H4 (cell line): ENCODE measurements at regions not wholly inside any gene's neighbourhood (a gene's known extent, or its start where the extent isn't known, plus 50 kb on each side); places are given as distances from the start of the nearest gene placed in this dataset.

Experiments used
- DNase-seq: peaks from one replicate; pipeline ENCODE4 v3.0.0-alpha.2; 2015; ENCODE audit warnings: low spot score

DNA sequence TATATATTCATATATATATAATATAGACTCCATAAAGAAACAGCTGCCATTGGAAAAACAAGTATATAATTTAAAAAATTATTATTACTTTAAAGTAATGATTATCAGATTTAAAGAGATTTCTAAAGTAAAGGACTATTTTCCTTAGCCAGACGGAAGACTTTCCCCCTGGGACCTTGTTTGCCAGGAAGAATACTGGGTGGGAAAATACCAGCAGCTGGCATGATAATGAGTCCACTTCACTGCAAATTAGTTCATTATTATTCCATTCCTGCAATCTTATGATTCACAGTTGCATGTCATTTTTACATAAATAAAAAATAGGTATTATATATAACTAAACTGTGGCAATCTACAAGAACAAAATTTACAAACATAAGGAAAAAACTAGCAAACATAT is 339.8 kb upstream of the CDH7 start:
- DNase-seq, result no peak

DNA sequence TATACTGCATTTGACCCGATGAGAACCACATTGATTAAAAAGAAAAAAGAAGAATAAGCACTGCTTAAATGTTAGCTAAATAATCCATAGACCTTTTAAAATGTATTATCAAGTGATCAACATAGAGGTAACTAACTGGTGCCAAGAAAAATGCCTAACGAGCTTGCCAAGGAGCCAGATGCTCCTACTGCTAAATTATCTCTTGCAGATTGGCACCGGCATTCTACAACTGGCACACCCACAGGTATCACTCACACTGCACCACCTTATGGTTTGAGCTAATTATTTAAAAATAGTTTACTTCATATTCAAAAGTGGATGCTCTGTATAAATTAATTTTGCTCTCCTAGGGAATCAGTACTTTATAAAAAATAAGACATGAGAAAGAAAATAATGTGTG is 341.6 kb upstream of the CDH7 start:
- DNase-seq, result no peak

GRCh38 chr18:65403534-65403933 is 347.3 kb upstream of the CDH7 start:
- DNase-seq, result no peak

DNA sequence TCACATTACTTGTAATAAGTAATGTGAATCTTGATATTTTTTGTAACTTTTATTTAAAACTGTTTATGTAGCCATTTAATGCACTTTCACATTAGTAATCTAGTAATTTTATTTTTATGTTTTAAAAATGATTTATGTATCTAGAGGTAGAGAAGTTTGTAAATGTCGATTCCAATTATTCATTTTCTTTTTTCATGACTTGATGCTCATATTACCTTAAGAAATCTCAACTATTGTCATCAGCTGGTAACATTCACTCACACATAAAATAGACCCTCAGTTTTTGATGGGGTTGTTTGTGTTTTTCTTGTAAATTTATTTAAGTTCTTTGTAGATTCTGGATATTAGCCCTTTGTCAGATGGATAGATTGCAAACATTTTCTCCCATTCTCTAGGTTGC is 351.7 kb upstream of the CDH7 start:
- no peak for DNase-seq

- no peak for DNase-seq
These were observed 352.3 kb upstream of the CDH7 start for GRCh38 chr18:65398347-65399075.

GRCh38 chr18:65380986-65381385 is 369.8 kb upstream of the CDH7 start:
- no peak for DNase-seq

DNA sequence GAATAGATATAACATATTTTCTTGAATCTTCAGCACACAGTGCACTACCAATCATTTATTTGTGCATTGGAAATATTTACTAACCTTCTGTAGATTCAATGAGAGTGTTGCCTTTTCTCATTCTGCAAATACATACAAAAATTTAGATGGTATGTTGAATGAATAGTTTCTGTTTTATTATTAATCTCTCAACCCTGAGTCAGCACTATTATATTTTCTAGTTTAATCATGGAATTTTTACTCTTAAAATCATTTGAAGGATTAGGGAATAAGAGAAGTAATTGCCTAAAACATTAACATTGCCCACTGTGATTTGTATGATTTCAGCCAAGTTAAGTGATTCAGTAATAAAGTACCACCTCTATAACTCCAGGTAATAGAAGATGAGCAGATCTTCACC is 370.2 kb upstream of the CDH7 start:
- no peak for DNase-seq

- DNase-seq, result no peak
These were observed 377.9 kb upstream of the CDH7 start for GRCh38 chr18:65372904-65373303.

DNA sequence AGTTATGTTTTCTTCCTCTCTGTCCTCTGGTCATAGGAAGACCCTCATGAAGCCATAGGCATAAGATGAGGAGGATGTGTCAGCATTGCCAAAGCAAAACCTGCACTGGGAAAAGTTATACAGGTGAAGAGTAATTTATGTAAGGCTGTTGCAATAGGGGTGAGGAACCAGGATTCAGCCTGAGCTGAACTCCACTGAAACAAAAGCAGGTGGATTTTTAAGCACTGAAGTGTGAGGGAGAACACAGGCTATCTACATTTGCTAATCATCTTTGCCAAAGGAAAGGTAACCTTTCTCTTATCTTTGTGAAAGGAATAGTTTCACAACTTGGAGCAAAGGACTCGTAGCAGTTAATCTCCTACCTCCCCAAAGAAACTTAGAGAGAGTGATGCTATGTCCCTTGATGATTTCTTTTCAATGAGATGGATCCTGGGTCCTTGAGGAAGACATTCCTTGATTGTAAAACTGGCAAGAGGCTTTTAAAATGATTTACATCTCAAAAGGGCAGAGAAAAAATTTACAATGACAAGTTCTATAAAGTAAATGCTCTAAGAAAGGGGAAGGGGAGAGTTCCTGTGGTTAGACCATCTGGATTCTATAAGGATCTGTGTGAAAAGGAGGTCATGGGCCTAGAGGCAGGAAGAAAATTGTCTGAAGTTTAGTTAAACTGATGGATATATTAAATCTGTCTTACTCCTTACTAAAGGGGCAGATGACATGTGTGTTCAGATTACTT is 385.4 kb upstream of the CDH7 start:
- DNase-seq, result no peak

DNA sequence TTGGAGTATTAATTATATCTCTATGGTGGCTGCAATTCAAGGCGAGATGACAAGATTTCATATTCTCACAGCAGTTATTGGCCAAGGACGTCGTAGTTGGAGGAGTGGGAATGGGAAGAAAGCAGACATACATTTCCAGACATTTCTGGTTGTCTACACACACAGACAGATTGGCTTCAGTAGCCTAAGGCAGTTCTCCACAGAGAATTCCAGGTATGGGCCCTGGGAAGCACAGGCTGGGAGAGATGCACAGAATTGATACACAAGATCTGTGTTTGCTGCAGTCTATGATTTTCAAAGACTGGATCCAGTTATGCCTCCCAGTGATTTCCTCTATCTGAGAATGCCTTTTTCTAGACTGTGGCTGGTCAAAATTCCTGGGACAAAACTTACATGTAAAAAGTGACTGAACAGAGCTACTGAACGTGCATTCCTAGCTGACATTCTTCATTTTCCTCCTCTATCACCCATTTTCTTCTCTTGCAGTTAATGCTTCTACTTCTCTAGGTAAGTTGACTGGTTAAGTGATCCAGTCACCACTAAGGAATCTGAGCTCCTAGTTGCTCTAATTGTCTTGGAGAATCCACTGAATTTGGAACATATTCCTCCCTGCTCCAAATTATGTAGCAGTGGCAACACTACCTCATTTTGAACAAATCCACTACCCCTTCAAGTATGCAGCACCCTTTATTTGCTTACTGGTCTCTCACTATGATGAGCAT is 386.7 kb upstream of the CDH7 start:
- no peak for DNase-seq

DNA sequence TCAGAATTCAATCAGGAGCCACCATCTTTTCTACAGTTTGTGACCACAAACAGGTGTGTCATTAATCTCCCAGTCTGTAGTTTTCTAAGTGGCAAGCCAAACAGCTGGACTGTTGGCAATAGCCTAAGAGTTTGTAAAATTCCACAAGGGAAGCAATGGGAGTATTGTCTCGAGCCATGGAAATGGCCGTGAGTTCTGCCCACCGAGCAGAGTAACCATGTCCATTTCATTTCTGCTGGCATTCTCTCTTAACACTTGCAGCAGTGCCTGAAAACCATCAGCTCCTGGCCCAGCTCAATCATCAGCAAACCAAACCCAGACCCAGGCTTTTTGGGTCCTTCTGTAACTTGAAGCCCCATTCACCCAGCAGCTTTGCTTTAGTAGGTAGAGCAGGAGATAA is 387.8 kb upstream of the CDH7 start:
- no peak for DNase-seq

- no peak for DNase-seq
These were observed 391.3 kb upstream of the CDH7 start for GRCh38 chr18:65359479-65359878.

GRCh38 chr18:65358306-65358705 is 392.5 kb upstream of the CDH7 start:
- no peak for DNase-seq

- DNase-seq, result peak; percentile 51
These were observed 398.6 kb upstream of the CDH7 start for GRCh38 chr18:65352186-65352585.

DNA sequence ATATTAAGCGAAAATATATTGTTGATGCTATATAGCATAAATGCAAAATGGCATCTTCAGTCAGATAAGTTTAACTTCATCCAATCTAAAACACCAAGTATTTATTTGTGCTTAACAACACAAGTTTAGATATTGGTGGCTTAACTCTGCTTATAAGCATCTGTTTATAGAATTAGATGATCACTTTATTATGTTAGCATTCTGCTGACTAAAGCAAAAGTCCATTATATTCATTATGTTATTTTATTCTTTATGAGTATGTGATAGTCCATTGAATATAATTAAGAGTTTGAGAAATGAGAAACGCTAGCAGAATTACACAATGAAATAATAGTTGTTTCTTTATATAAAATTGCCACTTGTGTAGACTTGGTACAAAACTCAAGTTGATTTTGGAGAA is 401.2 kb upstream of the CDH7 start:
- DNase-seq, result no peak

DNA sequence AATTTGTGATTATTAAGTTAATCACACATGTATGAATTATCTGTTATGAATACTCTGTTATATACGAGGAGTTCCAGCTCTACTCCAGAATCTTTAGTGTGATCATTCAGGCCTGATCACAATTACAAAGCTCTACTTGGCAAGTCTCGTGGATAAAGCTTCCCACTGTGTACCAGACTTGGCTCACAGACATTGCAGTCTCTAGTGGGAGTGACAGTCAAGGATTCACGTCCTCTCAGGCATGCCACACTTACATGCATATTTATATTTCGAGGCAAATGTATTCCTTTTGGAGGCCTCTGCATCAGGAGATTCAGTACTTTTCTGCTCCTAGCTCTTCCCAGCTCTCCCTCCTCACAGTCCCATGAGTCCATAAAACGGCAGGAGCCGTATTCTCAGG is 403.4 kb upstream of the CDH7 start:
- no peak for DNase-seq

DNA sequence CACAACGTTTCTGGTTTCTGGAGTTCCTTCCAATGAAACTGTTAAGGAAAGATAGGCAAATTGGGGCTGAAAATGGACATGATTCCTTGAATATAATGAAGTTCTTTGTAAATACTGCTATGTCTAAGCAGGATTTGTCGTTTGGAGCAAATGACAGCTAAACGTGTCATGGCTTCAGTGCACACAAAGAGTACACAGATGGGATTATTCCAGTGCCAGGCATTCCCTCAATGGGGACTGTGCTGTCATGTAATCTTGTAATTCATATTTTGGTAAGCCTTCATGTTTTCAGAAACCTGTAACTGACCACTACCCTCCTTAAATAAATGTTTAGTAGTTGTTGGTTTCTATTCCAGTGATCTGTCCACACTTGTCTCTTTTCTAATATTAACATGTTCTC is 404.7 kb upstream of the CDH7 start:
- DNase-seq, result no peak

DNA sequence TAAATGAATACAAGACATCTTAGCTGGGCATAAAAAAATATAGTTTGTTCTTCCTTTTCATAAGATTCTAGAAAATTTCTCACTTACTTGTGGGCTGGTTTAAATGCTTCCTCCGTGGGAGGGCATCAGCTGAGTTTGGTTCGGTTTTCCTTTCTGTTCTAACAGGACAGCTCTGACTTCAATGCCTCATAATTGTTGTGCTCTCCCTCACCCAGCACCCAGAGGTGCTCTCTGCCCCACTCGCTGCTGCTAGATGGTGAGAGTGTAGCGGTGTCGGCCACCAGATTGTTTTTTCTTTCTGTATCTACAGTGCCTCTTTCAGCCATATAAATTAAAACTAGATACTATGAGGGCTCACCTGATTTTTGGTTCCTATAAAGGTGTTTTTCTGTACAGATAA is 407.2 kb upstream of the CDH7 start:
- no peak for DNase-seq

- DNase-seq, result no peak
These were observed 414.4 kb upstream of the CDH7 start for GRCh38 chr18:65336411-65336810.

DNA sequence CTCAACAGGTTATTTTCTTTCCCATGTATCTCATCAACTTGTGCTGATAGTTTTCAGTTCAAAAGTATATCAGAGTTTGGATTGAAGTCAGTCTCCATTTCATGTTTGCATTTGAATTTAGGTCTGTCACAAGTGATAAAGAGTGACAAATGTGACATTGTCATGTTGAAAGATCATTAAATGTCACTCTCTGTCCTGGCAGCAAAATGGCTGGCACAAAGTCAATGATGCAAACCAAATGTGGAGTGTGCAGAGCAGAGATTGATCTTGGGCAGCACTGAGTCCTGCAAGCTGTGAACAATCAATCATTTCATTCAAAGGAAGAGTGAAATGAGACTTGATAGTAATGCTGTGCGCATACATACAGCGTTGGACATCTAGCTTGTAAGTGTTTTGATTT is 421.8 kb upstream of the CDH7 start:
- DNase-seq, result no peak

DNA sequence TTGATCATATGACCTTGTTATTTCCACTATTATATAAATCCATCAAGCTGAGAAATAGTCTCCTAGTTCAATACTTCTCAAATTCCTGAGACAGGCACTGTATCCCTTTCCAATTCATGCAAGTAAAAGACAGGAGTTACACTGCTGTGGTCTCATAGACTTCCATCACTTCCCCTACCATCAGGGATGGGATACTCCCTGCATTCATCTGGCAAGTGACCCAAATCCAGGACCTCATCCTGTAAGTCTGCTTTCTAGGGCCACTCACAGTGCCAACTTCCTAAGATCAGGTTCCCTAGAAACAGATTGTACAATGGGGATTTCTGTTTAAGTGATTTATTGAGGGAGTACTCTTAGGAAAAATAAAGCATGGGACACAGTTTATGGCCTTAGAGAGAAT is 424.0 kb upstream of the CDH7 start:
- no peak for DNase-seq

GRCh38 chr18:65322895-65323294 is 427.9 kb upstream of the CDH7 start:
- no peak for DNase-seq

DNA sequence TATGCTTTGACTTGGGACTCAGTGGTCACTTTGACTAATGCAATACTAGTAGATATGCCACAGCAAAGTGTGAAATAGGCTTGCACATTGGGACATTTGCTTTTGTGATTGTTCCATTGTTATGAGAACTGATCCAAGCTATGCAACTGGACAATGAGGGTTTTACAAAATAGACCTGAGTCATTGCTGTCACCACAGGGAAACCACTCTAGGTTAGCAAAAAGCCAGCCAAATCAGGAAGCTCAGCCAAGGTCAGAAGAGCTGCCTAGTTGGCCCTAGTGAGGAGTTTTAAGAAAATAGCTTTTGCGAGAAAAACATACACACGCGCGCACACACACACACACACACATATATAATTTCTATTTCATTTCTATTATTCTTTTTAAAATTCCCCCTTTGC is 452.4 kb upstream of the CDH7 start:
- DNase-seq, result no peak
